Hepatocyte (in vitro differentiated cells): ENCODE measurements at regions not wholly inside any gene's neighbourhood (a gene's known extent, or its start where the extent isn't known, plus 50 kb on each side); places are given as distances from the start of the nearest gene placed in this dataset.

Experiments used
- DNase-seq: peaks from one replicate; pipeline ENCODE4 v3.0.0-alpha.2; 2016; ENCODE audit warnings: low spot score
- H2AFZ ChIP-seq: fragments of 200-600 bp; sonication (generic); 2 replicates; pipeline ENCODE4 v1.6.0; 2016; ENCODE audit warnings: antibody characterized with exemption, mild to moderate bottlenecking
- H3K27ac ChIP-seq: fragments of 200-600 bp; sonication (generic); 2 replicates; pipeline ENCODE4 v1.5.1; 2016; ENCODE audit warnings: mild to moderate bottlenecking
- H3K27me3 ChIP-seq: fragments of 200-600 bp; sonication (generic); 2 replicates; pipeline ENCODE4 v1.6.1; 2016
- H3K36me3 ChIP-seq: fragments of 200-600 bp; sonication (generic); replicated peaks from 2 replicates; pipeline ENCODE4 v1.5.1; 2016; ENCODE audit warnings: low read depth; ENCODE audit not compliant: insufficient read depth
- H3K4me1 ChIP-seq: fragments of 200-600 bp; sonication (generic); 2 replicates; pipeline ENCODE4 v1.5.1; 2016; ENCODE audit warnings: mild to moderate bottlenecking, moderate library complexity; ENCODE audit not compliant: insufficient read depth
- H3K4me2 ChIP-seq: fragments of 200-600 bp; sonication (generic); 2 replicates; pipeline ENCODE4 v1.6.0; 2016
- H3K4me3 ChIP-seq: fragments of 200-600 bp; sonication (generic); 2 replicates; pipeline ENCODE4 v1.5.1; 2016; ENCODE audit warnings: mild to moderate bottlenecking
- H3K79me2 ChIP-seq: fragments of 200-600 bp; sonication (generic); 2 replicates; pipeline ENCODE4 v1.6.0; 2017; ENCODE audit warnings: mild to moderate bottlenecking
- H3K9me2 ChIP-seq: fragments of 200-600 bp; sonication (generic); replicated peaks from 2 replicates; pipeline ENCODE4 v1.6.0; 2017; ENCODE audit warnings: mild to moderate bottlenecking; ENCODE audit not compliant: insufficient read depth
- H3K9me3 ChIP-seq: fragments of 200-600 bp; sonication (generic); 2 replicates; pipeline ENCODE4 v1.5.1; 2016; ENCODE audit warnings: low read depth, mild to moderate bottlenecking
- H4K20me1 ChIP-seq: fragments of 200-600 bp; sonication (generic); 2 replicates; pipeline ENCODE4 v1.6.0; 2016; ENCODE audit warnings: mild to moderate bottlenecking; ENCODE audit not compliant: insufficient read depth, poor library complexity, severe bottlenecking
- CTCF ChIP-seq: fragments of 200-600 bp; sonication (generic); IDR thresholded peaks from 2 replicates; pipeline ENCODE4 v1.5.1; 2016; ENCODE audit warnings: antibody characterized with exemption, mild to moderate bottlenecking; ENCODE audit not compliant: poor library complexity
- EZH2 ChIP-seq: fragments of 200-600 bp; sonication (generic); IDR thresholded peaks from 2 replicates; pipeline ENCODE4 v1.6.1; 2016; ENCODE audit warnings: antibody characterized with exemption, mild to moderate bottlenecking, borderline replicate concordance
- EZH2phosphoT487 ChIP-seq: fragments of 200-600 bp; sonication (generic); IDR thresholded peaks from one replicate; pipeline ENCODE4 v1.6.1; 2018; ENCODE audit warnings: antibody characterized with exemption, mild to moderate bottlenecking, low read depth, moderate library complexity; ENCODE audit not compliant: unreplicated experiment, severe bottlenecking
- WGBS: methylation state at CpG from one replicate; pipeline ENCODE4 v1.1.6; 2016; ENCODE audit warnings: low lambda C conversion rate; ENCODE audit errors: missing lambda C conversion rate; 5-methylcytosine and 5-hydroxymethylcytosine counted together

- Histone ChIP-seq H3K4me3 (no peak overlapping the region), H3K27me3 (peaks cover 15% of the 10 kb centered on the region), H3K9me3 (no peaks in the 10 kb centered on the region), H4K20me1 (no peaks in the 10 kb centered on the region), H3K79me2 (no peaks in the 10 kb centered on the region), H3K27ac (no peak overlapping the region), H3K9me2 (no peaks in the 10 kb centered on the region), H3K36me3 (no peaks in the 10 kb centered on the region), H2AFZ (no peak overlapping the region), H3K4me1 (peaks cover 3% of the 10 kb centered on the region), H3K4me2 (no peak overlapping the region)
- WGBS = 73% methylated on average over 3 of the region's 3 CpGs
- no peak for DNase-seq
- no peak for TF ChIP-seq EZH2phosphoT487
- no peak for TF ChIP-seq CTCF
- TF ChIP-seq EZH2 = no peak
These were observed 108.1 kb downstream of the ABCC12 start for GRCh38 chr16:48047720-48048119.

- H3K4me2 ChIP-seq = no peak overlapping the region
- H2AFZ ChIP-seq = no peak overlapping the region
- no peaks in the 10 kb centered on the region for H3K9me3 ChIP-seq
- H3K4me3 ChIP-seq = no peak overlapping the region
- H3K9me2 ChIP-seq = no peaks in the 10 kb centered on the region
- no peak for DNase-seq
- TF ChIP-seq EZH2 (no peak), EZH2phosphoT487 (no peak), CTCF (no peak)
- H3K27ac ChIP-seq = no peak overlapping the region
- no peaks in the 10 kb centered on the region for H3K4me1 ChIP-seq
- H3K36me3 ChIP-seq = no peaks in the 10 kb centered on the region
- peaks cover 15% of the 10 kb centered on the region for H3K27me3 ChIP-seq
- no peaks in the 10 kb centered on the region for H4K20me1 ChIP-seq
- WGBS = 88% methylated on average over 3 of the region's 3 CpGs
- no peaks in the 10 kb centered on the region for H3K79me2 ChIP-seq
These were observed 108.6 kb downstream of the ABCC12 start for GRCh38 chr16:48047241-48047640.

GRCh38 chr16:48044117-48044516 is 111.7 kb downstream of the ABCC12 start:
- Histone ChIP-seq H3K4me3 (no peak overlapping the region), H3K4me2 (no peak overlapping the region), H3K4me1 (no peaks in the 10 kb centered on the region), H3K9me3 (no peaks in the 10 kb centered on the region), H4K20me1 (no peaks in the 10 kb centered on the region), H2AFZ (no peak overlapping the region), H3K27me3 (peaks cover 15% of the 10 kb centered on the region), H3K36me3 (no peaks in the 10 kb centered on the region), H3K27ac (no peak overlapping the region), H3K9me2 (no peaks in the 10 kb centered on the region), H3K79me2 (no peaks in the 10 kb centered on the region)
- no peak for DNase-seq
- no peak for TF ChIP-seq EZH2phosphoT487
- no peak for TF ChIP-seq CTCF
- TF ChIP-seq EZH2 = no peak
- 94% methylated on average over 1 of the region's 1 CpG for WGBS

GRCh38 chr16:48041981-48042421 is 113.8 kb downstream of the ABCC12 start:
- peak; percentile 19 for DNase-seq
- no peak overlapping the region for H3K4me3 ChIP-seq
- no peaks in the 10 kb centered on the region for H3K36me3 ChIP-seq
- no peak overlapping the region for H3K27ac ChIP-seq
- 71% methylated on average over 10 of the region's 10 CpGs for WGBS
- no peaks in the 10 kb centered on the region for H3K4me1 ChIP-seq
- peaks cover under 1% of the 10 kb centered on the region for H3K27me3 ChIP-seq
- no peaks in the 10 kb centered on the region for H4K20me1 ChIP-seq
- H2AFZ ChIP-seq = no peak overlapping the region
- H3K4me2 ChIP-seq = no peak overlapping the region
- no peaks in the 10 kb centered on the region for H3K79me2 ChIP-seq
- H3K9me2 ChIP-seq = no peaks in the 10 kb centered on the region
- H3K9me3 ChIP-seq = no peaks in the 10 kb centered on the region
- TF ChIP-seq CTCF = peak; percentile 17
- TF ChIP-seq EZH2phosphoT487 = no peak
- no peak for TF ChIP-seq EZH2
